ENCODE measurements at regions not wholly inside any gene's neighbourhood (a gene's known extent, or its start where the extent isn't known, plus 50 kb on each side); places are given as distances from the start of the nearest gene placed in this dataset.

GRCh38 chr10:31612082-31612481, 293.1 kb downstream of the ZEB1 start:
- TF ChIP-seq ZNF530 (tag by site-specific recombination; IDR thresholded peaks at IDR 0.05; ENCODE audit: low read depth) (no peak), BCL11A (tag by site-specific recombination; IDR thresholded peaks at IDR 0.05; ENCODE audit: low read depth) (no peak), ZNF274 (IDR thresholded peaks at IDR 0.05; ENCODE audit: low read length) (no peak), ZNF274 (tag by site-specific recombination; IDR thresholded peaks at IDR 0.05; ENCODE audit: borderline replicate concordance) (no peak), ZNF138 (tag by site-specific recombination; IDR thresholded peaks at IDR 0.05; ENCODE audit: borderline replicate concordance) (no peak), ZNF37A (tag by site-specific recombination; IDR thresholded peaks at IDR 0.05) (no peak), ZNF626 (tag by site-specific recombination; IDR thresholded peaks at IDR 0.05) (no peak), CTCF (tag by site-specific recombination; IDR thresholded peaks at IDR 0.05) (no peak), ZNF324 (tag by site-specific recombination; IDR thresholded peaks at IDR 0.05) (no peak), ZNF146 (tag by site-specific recombination; IDR thresholded peaks at IDR 0.05) (no peak), ZSCAN30 (tag by site-specific recombination; IDR thresholded peaks at IDR 0.05) (no peak), ZNF16 (tag by site-specific recombination; IDR thresholded peaks at IDR 0.05; ENCODE audit: low read depth) (no peak), ZNF560 (tag by site-specific recombination; IDR thresholded peaks at IDR 0.05; ENCODE audit: borderline replicate concordance) (no peak)
- TF ChIP-seq, protein P1, sequence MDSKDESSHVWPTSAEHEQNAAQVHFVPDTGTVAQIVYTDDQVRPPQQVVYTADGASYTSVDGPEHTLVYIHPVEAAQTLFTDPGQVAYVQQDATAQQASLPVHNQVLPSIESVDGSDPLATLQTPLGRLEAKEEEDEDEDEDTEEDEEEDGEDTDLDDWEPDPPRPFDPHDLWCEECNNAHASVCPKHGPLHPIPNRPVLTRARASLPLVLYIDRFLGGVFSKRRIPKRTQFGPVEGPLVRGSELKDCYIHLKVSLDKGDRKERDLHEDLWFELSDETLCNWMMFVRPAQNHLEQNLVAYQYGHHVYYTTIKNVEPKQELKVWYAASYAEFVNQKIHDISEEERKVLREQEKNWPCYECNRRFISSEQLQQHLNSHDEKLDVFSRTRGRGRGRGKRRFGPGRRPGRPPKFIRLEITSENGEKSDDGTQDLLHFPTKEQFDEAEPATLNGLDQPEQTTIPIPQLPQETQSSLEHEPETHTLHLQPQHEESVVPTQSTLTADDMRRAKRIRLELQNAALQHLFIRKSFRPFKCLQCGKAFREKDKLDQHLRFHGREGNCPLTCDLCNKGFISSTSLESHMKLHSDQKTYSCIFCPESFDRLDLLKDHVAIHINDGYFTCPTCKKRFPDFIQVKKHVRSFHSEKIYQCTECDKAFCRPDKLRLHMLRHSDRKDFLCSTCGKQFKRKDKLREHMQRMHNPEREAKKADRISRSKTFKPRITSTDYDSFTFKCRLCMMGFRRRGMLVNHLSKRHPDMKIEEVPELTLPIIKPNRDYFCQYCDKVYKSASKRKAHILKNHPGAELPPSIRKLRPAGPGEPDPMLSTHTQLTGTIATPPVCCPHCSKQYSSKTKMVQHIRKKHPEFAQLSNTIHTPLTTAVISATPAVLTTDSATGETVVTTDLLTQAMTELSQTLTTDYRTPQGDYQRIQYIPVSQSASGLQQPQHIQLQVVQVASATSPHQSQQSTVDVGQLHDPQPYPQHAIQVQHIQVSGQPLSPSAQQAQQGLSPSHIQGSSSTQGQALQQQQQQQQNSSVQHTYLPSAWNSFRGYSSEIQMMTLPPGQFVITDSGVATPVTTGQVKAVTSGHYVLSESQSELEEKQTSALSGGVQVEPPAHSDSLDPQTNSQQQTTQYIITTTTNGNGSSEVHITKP (tag by site-specific recombination; IDR thresholded peaks at IDR 0.05), result no peak

Data from HEK293 (cell line).